GM19468 (cell line): ENCODE measurements at regions not wholly inside any gene's neighbourhood (a gene's known extent, or its start where the extent isn't known, plus 50 kb on each side); places are given as distances from the start of the nearest gene placed in this dataset.

Experiments used
- ATAC-seq: cut with Tn5 transposase; IDR thresholded peaks from one replicate; pipeline ENCODE4 v1.9.1; 2021; ENCODE audit warnings: mild to moderate bottlenecking, moderate library complexity, moderate number of reproducible peaks; ENCODE audit not compliant: unreplicated experiment; ENCODE audit errors: extremely low read depth

DNA sequence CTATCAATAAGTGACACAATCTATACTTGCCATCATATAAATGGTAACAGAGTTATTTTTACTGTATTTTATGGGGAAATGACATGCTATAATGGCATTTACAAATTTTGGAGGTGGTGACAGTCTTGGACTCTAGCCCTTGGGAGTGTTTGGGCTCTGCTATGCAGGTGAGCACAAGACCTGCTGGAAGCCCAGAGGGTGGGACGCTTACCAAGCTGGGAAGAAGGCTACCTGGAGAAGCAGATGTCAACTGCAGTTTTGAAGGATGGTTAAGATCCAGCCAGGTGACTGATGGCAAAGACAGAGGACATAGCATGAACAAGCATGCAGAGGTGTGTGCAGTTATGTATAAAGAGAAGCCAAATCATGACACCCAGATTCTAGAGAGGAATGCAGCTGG is 346.9 kb downstream of the MYCN start:
- no peak for ATAC-seq

- no peak for ATAC-seq
Observed at GRCh38 chr2:16285813-16286510, 345.6 kb downstream of the MYCN start.

DNA sequence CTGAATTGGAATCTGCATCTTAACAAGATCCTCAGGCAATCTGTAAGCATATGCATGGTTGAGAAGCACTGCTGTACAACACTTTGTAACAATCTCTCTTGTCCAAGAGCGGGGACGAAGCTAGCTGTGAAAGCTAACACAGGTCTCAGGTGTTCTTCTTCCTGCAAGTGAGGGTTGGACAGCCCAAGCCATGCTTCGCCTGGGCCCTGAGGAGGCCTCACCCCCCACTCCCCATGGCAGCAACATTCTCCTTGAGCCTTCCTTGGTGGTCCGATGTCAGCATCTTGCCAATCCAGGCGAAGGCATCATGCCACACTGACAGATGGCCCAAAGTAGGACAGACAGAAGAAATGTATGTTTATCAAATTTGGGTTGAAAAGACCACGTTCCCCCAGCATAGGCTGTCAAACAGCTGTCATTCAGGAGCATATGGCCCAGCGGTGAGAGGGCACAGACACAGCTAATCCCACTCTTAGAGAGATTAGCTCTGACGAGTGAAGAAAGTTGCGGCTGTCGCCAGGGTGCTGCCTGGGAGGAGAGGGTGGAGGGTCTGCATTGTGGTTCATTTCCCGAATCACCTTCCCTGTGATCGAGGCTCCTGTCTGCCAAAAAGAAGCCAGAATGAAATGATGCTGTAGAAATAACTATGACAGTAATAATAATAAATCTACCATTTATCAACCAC is 344.7 kb downstream of the MYCN start:
- no peak for ATAC-seq

DNA sequence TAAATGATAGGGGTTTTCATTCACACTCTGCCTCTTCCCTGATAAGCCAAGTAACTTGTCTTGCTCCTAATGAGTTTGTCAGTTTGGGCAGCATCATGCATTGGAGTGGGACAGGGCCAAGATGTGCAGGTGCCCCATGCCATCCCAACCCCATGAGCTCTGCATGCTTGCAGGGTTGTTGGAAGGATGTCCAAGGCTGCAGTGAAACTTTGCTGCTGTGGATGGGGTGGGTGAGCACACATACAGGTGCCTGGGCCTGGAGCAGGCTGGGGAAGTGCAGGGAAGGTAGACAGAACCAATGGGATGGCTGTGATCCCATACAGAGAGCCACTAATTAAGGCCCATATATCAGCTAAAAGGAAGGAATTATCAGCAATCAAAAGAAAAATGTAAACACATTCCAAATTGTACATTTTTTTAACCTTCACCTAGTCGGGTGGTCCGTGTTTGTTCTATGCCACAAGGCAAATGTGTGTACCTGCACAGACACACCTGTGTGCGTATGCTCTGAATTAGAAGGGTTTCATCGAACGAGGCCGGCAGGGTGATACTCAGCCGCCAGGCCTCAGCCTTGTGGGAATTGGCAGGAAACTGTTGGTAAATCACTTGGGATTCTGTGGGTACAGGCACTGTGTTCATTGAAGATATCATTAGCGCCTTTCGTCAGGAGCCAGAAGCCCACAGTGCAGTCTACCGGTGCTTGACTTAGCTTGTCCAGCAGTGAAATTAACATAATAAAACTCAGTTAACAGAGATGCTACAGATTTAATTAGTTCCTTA is 342.9 kb downstream of the MYCN start:
- no peak for ATAC-seq

DNA sequence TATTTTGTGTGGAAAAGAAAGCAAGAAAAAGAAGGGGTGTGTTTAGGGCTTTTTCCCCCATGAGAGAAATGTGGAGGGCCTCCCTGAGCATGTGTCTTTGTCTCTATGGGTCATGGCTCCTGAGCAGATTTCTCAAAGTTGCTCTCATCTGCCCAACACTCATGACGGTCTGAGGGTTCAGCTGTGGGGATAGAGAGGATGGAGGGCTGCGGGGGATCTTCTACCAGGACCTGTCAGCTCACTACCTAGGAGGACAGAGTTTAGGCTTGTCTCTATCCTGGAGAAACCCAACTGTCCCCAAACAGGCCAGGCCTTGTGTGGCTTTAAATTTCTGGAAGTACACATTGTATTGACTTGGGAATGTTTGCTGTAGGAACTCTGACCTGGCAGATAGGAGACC is 342.2 kb downstream of the MYCN start:
- no peak for ATAC-seq

GRCh38 chr2:16281451-16282335 is 341.3 kb downstream of the MYCN start:
- no peak for ATAC-seq

- no peak for ATAC-seq
Observed at GRCh38 chr2:16280081-16280480, 339.7 kb downstream of the MYCN start.

- ATAC-seq: no peak
Observed at GRCh38 chr2:16279641-16280040, 339.3 kb downstream of the MYCN start.

DNA sequence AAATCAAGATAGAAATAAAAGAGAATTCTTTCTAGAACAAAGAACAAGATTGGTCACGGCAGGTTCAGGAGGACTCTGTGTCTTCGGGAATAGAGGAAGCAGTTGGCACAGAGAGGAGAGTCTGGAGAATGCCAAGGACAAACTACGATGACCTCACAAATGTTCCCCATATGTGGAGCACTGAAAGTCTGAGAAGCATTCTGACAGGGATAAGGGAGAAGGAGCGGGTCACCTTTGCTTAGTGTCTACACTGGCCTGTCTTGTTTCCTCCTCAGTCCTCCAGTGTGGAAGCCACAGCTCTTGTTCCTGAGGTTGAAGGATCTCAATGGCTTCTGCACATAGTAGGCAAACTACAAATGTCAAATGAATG is 338.8 kb downstream of the MYCN start:
- no peak for ATAC-seq

DNA sequence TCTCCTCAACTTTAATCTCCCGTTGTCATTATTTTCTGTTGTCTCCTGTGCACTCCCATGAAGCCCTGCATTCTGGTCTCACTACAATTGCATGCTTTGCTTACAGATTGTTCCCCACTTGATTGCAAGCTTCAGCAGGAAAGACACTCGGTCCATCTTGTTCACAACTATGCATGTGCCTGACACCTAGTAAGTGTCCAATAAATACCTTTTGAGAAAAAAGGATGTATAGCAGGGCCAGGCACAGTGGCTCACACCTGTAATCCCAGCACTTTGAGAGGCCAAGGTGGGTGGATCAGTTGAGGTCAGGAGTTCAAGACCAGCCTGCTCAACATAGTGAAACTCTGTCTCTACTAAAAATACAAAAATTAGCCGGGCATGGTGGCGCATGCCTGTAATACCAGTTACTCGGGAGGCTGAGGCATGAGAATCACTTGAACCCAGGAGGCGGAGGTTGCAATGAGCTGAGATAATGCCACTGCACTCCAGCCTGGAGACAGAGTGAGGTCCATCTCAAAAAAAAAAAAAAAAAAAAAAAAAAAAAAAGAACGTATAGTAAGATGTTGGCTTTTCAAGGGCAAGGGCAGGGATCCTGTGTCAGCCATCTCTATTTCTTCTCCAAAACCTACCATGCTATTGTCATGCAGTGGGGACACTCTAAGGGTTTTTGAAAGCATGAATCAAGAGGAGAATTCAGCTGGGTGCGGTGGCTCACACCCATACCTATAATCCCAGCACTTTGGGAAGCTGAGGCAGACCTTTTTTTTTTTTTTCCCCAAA is 338.3 kb downstream of the MYCN start:
- ATAC-seq: no peak

- no peak for ATAC-seq
Observed at GRCh38 chr2:16277117-16277516, 336.8 kb downstream of the MYCN start.

DNA sequence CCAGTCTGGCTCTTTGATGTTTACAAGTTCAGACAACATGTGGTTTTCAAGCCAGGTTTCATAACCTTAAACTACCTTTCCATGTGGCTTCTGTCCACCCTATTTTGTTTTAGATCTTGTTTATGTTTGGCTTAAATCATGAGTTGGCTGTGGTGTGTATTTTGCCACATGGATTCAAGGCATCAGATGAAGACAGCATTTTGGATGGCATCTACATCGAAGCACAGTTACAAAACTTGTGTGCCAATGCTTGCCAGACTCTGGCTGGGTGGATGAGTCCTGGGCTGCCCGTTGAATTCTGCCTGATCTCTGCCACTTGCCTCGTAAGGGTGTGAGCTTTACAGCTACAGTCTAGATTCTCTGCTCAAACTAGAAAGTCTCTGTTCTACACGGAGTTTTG is 335.3 kb downstream of the MYCN start:
- ATAC-seq: no peak

- ATAC-seq: no peak
Observed at GRCh38 chr2:16275131-16275530, 334.8 kb downstream of the MYCN start.

GRCh38 chr2:16273111-16273510 is 332.8 kb downstream of the MYCN start:
- no peak for ATAC-seq

DNA sequence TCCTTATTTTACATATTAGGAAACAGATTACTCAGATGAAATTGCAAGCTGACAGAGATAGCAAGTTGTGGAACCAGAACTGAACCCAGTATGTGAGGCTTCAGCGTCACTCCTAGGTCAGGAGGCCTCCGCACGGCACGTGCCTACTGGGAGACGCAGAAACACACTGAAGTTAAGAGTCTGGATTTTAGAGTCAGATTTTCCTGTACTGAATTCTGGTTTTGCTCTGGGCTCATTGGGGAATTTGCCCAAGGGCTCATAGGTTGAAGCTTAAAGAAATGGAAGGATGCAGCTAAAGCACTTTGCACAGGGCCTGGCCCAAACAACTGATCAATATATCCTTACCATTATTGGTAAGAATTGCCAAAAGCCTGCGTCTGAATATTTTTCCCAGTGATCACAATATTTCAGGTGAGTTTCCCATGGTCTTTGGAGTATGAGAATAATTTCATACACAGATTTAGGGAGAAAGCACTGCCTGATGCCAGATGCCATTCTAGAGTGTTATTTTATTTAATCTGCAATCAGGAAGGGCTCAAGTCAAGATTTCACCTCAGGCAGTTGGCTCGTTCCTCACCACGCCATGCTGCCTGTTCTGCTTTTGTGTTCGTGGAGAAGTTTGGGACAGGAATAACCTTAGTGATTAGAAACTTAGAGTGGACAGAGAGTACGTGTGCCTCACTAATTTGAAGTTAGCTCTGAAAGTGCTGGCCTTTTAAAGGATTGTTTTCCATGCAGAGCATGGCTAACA is 331.9 kb downstream of the MYCN start:
- no peak for ATAC-seq

DNA sequence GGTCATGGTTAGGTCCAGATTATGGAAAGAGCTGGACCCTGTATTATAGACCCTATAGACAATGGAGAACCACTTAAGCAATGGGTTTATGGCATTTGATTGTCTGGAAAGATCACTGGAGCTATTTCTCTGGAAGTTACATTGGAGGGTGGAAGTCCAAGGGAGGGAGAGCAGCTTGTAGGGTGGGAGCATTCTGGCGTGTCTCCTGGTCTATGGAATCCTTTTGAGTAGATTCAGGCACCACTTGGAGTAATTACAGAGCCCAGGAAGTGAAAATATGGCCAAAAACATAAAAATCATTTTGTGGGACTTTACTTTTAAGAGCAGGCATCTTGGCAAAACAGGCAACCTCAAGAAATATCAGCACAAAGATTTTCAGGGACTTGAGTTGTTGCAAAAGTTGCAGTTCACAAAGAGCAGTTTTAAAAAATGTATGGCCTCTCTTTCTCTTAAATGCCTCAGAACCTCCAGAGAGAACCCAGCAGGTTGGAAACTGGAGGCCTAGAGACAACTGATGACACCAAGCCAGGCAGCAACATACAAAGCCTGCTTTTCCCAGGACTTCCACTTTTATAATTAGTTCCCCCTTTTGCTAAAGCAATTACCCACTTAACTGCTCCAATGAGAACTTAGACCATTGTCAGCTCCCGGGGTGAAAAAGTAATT is 331.0 kb downstream of the MYCN start:
- no peak for ATAC-seq

- no peak for ATAC-seq
Observed at GRCh38 chr2:16270441-16270840, 330.1 kb downstream of the MYCN start.

- no peak for ATAC-seq
Observed at GRCh38 chr2:16268301-16269000, 328.1 kb downstream of the MYCN start.
